Osteoblast (primary cell): ENCODE measurements at regions not wholly inside any gene's neighbourhood (a gene's known extent, or its start where the extent isn't known, plus 50 kb on each side); places are given as distances from the start of the nearest gene placed in this dataset.

Source experiments
- DNase-seq: peaks from one replicate; pipeline ENCODE4 v3.0.0; 2011; ENCODE audit warnings: low spot score, mixed read lengths; ENCODE audit not compliant: insufficient read length; ENCODE audit errors: missing footprints
- H2AFZ ChIP-seq: 2 replicates; pipeline ENCODE4 v1.6.0; 2011; ENCODE audit warnings: mild to moderate bottlenecking, low read length
- H3K27ac ChIP-seq: 2 replicates; pipeline ENCODE4 v1.5.1; 2011; ENCODE audit warnings: mild to moderate bottlenecking, low read depth, low read length, moderate library complexity
- H3K27me3 ChIP-seq: 2 replicates; pipeline ENCODE4 v1.6.0; 2012; ENCODE audit warnings: mild to moderate bottlenecking, control low read depth, inconsistent platforms, low read length, moderate library complexity; ENCODE audit not compliant: insufficient read depth
- H3K36me3 ChIP-seq: 2 replicates; pipeline ENCODE4 v1.5.1; 2011; ENCODE audit warnings: mild to moderate bottlenecking, low read length, control low read depth, moderate library complexity; ENCODE audit not compliant: insufficient read depth
- H3K4me1 ChIP-seq: 2 replicates; pipeline ENCODE4 v1.5.1; 2011; ENCODE audit warnings: mild to moderate bottlenecking, low read length, control low read depth, moderate library complexity; ENCODE audit not compliant: insufficient read depth
- H3K4me2 ChIP-seq: 2 replicates; pipeline ENCODE4 v1.6.0; 2011; ENCODE audit warnings: mild to moderate bottlenecking, low read length; ENCODE audit not compliant: insufficient read depth
- H3K4me3 ChIP-seq: fragments of 200-600 bp; sonication (generic); 3 replicates; pipeline ENCODE4 v1.5.1; 2012; ENCODE audit warnings: mild to moderate bottlenecking, low read length, inconsistent platforms; ENCODE audit not compliant: insufficient read depth
- H3K79me2 ChIP-seq: 2 replicates; pipeline ENCODE4 v1.6.0; 2012; ENCODE audit warnings: mild to moderate bottlenecking, low read length, control low read depth, inconsistent platforms; ENCODE audit not compliant: insufficient read depth
- H3K9me3 ChIP-seq: 2 replicates; pipeline ENCODE4 v1.5.1; 2011; ENCODE audit warnings: low read depth, low read length, control low read depth
- H4K20me1 ChIP-seq: 2 replicates; pipeline ENCODE4 v1.6.0; 2012; ENCODE audit warnings: mild to moderate bottlenecking, low read length, control low read depth; ENCODE audit not compliant: insufficient read depth
- CTCF ChIP-seq: IDR thresholded peaks from 2 replicates; pipeline ENCODE4 v1.5.1; 2011; ENCODE audit warnings: mild to moderate bottlenecking, low read depth, low read length, moderate library complexity; ENCODE audit errors: extremely low read depth

DNA sequence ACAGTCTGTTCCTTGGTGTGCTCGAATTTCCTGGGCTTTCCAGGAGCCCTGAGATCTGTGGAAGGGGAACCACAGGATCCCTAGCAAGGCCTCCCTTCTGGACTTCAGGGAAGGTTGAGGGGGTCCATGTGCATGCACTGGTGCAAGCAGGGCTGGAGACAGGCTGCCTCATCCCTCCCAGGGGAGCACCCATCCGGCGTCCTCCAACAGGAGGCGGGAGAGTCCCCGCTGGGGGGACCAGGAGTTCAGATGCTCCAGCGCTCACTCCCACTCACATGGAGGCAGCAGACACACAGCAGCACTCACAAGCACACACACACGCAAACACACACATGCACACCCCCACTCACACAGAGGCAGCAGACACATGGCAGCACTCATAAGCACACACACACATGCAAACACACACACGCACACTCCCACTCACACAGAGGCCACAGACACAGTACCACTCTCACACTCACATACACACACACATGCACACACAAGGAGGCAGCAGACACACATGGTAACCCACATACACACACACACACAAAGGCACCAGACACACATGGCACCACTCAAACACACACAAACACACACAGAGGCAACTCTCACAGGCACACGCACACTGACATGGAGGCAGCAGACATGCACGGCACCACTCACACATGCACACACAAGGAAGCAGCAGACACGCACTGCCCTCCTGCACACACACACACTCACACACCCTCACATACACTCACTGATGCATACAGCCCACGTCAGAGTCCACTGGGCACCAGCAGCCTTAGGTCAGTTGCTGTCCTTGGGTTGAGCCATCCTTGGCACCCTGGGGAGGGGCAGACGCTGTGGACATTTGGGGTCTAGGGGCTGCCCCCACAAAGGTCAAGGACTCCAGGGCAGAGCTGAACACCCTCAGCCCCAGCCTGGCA, 247.0 kb upstream of the PPP2R2D start:
- no peaks in the 10 kb centered on the region for H3K4me1 ChIP-seq
- no peak overlapping the region for H2AFZ ChIP-seq
- no peak for DNase-seq
- H3K4me2 ChIP-seq: no peak overlapping the region
- no peak overlapping the region for H3K4me3 ChIP-seq
- H3K9me3 ChIP-seq: peaks cover 3% of the 10 kb centered on the region
- no peak for TF ChIP-seq CTCF
- no peak overlapping the region for H3K27ac ChIP-seq
- H3K79me2 ChIP-seq: no peaks in the 10 kb centered on the region
- H4K20me1 ChIP-seq: no peaks in the 10 kb centered on the region
- H3K27me3 ChIP-seq: no peaks in the 10 kb centered on the region
- H3K36me3 ChIP-seq: no peaks in the 10 kb centered on the region

DNA sequence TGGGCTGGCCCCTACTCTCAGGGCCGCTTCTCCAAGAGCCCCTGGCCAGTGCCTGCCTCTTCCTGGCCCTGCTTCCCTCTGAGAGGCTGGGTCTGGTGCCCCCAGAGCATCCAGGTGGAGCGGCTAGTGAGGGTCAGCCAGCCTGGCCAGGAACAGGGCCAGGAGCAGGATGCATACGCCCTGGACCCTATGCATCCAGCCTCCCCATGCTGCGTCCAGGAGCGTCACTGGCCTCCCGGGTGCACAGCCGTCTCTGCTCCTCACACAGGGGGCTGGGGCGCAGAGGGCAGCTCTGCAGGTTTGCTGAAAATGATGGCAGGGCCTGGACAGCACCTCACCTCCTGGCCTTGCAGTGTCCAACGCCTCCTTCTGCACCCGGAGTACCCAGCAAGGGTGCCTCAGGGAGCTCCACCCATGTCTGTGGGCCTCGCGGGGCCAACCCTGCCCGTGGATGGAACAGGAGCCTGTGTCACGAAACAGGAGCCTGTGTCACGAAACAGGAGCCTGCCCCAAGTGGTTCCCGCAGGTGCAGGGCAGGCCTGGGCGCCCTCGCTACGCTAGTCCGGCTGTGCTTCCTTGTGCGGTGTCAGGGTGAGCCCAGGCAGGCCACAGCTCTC, 246.2 kb upstream of the PPP2R2D start:
- no peak for TF ChIP-seq CTCF
- H3K4me1 ChIP-seq: no peaks in the 10 kb centered on the region
- no peaks in the 10 kb centered on the region for H3K27me3 ChIP-seq
- no peak overlapping the region for H3K4me2 ChIP-seq
- DNase-seq: no peak
- H3K27ac ChIP-seq: no peak overlapping the region
- no peak overlapping the region for H3K4me3 ChIP-seq
- H3K79me2 ChIP-seq: no peaks in the 10 kb centered on the region
- no peak overlapping the region for H2AFZ ChIP-seq
- no peaks in the 10 kb centered on the region for H3K36me3 ChIP-seq
- H3K9me3 ChIP-seq: peaks cover 3% of the 10 kb centered on the region
- H4K20me1 ChIP-seq: no peaks in the 10 kb centered on the region

DNA sequence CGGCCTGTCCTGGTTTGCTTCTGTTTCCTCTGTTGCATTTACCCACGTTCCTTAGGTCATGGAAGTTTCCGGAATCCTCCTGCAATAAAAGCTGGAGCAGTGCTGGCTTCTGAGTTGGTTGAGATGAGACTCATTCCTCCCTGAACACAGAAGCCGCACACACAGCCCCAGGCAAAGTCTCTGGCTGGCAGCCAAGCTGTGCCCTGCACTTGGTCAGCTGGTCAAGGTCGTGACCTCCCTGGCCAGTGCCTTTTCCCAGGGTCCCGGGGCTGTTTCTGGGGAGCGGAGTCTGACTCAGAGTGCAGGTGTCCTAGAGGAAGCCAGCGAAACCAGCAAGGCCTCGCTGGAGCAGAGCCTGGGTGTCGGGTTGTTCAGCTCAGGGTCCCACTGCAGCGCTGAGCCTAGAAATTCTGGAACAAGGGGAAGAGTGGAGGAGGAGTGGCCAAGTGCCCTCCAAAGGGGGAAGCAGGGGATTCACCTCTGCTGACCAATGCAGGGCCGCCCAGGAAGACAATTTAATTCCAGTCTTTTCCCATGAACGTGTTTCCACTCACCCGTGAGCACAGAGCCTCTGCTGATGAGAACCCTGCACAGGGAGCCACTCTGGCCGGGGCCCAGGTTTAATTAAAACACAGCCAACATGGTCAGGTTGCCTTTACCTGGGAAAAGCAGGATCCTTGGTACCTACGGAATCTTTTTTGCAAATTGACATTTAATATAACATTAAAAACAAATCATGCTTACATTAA, 245.5 kb upstream of the PPP2R2D start:
- no peak for DNase-seq
- Histone ChIP-seq H4K20me1 (no peaks in the 10 kb centered on the region), H3K36me3 (no peaks in the 10 kb centered on the region), H3K4me2 (no peak overlapping the region), H3K27me3 (no peaks in the 10 kb centered on the region), H3K79me2 (no peaks in the 10 kb centered on the region), H2AFZ (no peak overlapping the region), H3K4me1 (no peaks in the 10 kb centered on the region), H3K4me3 (no peak overlapping the region), H3K27ac (no peak overlapping the region), H3K9me3 (peaks cover 3% of the 10 kb centered on the region)
- TF ChIP-seq CTCF: no peak

DNA sequence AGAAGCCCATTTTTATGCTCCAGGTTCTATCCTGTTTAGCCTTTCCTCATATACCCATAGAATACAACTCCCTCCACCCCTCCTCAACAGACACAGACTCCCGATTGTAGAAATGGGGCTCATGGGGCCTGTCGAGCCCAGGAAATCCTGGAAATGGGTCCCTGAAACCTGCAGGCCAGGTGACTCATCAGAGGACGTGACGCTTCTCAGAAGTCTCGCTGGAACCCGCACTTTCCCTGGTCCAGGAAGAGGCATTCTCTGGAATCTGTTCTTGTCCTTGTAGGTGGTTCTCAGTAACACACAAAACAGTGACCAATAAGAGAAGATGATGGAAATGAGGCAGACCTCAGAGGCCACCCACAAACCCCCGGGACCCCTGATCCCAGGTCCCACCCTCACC, 244.8 kb upstream of the PPP2R2D start:
- no peak for DNase-seq
- peaks cover 3% of the 10 kb centered on the region for H3K9me3 ChIP-seq
- H3K4me1 ChIP-seq: no peaks in the 10 kb centered on the region
- no peaks in the 10 kb centered on the region for H3K27me3 ChIP-seq
- no peaks in the 10 kb centered on the region for H3K36me3 ChIP-seq
- H3K79me2 ChIP-seq: no peaks in the 10 kb centered on the region
- H3K4me3 ChIP-seq: no peak overlapping the region
- TF ChIP-seq CTCF: no peak
- H4K20me1 ChIP-seq: no peaks in the 10 kb centered on the region
- H3K27ac ChIP-seq: no peak overlapping the region
- H2AFZ ChIP-seq: no peak overlapping the region
- no peak overlapping the region for H3K4me2 ChIP-seq
